Stimulated activated CD4-positive, alpha-beta T cell treated with anti-CD3 and anti-CD28 coated beads, Interleukin-4, amount 100 ng/mL, for 1 hour (primary cell): ENCODE measurements at regions not wholly inside any gene's neighbourhood (a gene's known extent, or its start where the extent isn't known, plus 50 kb on each side); places are given as distances from the start of the nearest gene placed in this dataset.

Experiments used
- DNase-seq: peaks from one replicate; pipeline ENCODE4 v3.0.0-alpha.2; 2020

- DNase-seq = no peak
Observed at GRCh38 chr3:182234881-182235280, 523.2 kb downstream of the SOX2 start.

DNA sequence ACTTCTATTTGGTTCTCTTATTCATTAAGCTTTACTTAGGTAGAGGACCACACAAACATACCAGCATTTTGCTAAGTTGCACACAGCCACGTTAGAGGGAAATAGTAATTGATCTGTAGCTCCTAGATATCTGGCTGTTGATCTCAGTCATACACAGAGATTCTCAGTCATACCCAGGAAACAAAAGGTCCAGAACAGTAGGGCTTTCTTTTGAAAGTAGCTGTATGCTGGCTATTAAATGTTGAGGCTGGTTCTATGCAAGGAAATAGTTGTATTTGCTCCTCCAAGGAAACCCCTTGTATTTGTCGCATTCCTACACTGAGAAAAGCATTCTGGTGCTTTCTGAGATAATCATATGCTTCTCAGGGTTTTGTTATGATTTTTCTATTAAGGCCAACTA is 523.8 kb downstream of the SOX2 start:
- DNase-seq = no peak

- no peak for DNase-seq
Observed at GRCh38 chr3:182238126-182238525, 526.4 kb downstream of the SOX2 start.

DNA sequence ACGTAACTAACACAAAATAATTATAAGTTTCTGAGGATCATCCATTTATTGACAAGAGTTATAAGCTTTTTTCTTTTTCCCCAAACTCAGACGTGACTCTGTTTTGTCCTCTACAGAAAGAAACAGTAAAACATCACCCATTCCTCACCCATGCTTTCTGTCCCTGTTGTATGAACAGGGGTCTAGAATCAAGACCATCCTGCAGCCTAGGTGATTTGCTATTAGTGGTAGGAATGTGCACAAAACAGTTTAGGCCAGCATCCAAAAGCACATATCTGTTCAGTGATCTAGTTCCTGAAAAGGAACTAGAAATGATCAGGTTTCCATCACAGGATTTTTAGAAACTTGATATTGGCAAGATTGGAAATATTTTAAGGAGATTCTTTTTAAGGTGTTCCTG is 527.6 kb downstream of the SOX2 start:
- no peak for DNase-seq

DNA sequence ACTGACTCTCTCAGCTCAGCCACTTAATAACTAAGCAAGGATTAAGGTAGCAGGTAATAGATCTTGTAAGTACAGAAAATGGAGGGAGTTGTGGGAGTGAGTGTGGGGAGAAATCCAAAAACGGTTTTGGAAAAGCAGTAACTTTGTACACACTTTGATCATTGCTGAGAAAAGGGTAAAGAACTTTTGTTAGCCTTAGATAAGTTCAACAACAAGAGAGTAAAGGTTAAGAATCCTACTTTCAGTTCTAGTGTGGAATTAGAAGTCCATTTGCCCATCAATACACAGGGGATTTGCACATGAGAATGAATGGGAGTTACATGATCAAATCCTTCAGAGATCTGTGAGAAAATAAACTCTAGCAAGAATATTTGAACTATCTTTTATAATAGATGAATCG is 528.7 kb downstream of the SOX2 start:
- no peak for DNase-seq

GRCh38 chr3:182241196-182241765 is 529.6 kb downstream of the SOX2 start:
- no peak for DNase-seq

DNA sequence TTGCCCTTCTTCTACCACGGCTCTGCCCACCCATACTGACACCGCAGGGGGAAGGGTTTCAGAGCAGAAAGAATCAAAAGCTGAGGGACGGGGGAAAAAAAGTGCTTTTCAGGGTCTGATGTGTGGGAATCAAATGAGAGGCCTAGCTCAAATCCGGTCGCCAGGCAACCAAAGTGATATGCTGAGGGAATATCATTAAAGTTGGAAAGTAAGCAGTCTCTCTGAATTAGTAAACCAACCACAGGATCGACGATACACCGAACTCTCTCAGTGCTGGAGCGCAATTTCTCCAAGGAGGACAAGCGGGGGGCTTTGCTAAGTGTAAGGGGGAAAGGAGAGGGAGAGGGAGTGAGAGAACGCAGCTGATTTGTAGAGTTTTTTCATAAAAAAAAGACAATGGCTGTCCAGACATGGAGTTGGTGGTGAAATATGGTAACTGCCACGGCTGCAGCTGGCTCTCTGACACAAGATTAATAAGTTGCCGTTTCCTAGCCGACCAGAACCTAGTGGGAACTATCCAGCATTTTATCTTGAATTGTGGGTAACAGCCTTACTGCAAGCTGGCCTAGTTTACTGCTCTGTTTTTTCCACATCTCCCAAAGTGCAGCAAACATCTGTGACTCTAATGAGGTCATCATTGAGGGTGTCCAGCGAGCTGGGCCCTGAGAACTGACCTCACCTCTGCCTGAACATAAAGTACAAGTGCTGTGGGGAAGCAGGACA is 530.2 kb downstream of the SOX2 start:
- DNase-seq = no peak

DNA sequence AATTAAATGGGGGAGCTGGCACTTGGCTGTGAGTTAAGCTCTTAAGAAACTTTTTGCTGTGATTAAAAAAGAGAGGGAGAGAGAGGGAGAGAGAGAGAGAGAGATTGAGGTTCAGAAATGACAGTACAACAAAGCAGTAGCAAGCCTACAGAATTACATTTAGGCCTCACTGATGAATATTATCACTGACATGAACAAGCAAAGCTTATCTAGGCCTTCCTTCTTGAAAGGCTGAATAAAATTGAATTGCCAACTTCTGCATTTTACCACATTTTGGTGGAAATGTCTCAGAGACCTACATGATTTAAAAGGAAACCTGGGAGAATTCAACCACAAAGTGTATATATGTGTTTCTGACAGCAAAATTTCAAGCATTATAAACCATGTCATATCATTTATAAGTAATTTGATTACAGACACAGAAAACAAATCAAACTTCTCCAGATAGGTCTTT is 530.8 kb downstream of the SOX2 start:
- no peak for DNase-seq

GRCh38 chr3:182243625-182244024 is 531.9 kb downstream of the SOX2 start:
- no peak for DNase-seq

- DNase-seq = no peak
Observed at GRCh38 chr3:182244222-182244971, 532.7 kb downstream of the SOX2 start.

GRCh38 chr3:182245059-182245458 is 533.3 kb downstream of the SOX2 start:
- DNase-seq = no peak

GRCh38 chr3:182246870-182247269 is 535.1 kb downstream of the SOX2 start:
- no peak for DNase-seq

DNA sequence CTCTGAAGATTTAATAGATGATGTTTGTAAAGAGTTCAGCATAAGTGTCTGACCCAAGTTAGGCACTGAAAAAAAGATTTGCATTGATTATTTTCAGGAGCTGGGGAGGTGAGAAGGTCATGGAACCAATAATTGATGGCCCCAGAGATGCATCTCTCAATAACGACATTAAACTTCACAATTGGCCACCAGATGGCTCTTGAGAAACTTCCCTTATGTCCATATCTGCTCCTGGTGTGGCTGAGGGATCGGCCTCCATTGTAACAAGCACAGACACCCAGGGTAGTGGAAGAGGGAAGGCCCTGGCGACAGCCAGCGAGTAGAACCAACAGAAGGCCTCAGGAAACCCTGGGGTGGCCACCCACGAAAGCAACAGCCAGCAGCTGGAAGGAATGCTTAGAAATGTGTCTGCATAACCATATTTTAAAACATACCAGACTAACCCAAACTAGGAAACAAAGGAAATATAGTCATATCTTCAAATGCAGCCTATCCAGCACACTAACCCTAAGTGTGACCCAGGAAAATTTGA is 536.7 kb downstream of the SOX2 start:
- DNase-seq = no peak

DNA sequence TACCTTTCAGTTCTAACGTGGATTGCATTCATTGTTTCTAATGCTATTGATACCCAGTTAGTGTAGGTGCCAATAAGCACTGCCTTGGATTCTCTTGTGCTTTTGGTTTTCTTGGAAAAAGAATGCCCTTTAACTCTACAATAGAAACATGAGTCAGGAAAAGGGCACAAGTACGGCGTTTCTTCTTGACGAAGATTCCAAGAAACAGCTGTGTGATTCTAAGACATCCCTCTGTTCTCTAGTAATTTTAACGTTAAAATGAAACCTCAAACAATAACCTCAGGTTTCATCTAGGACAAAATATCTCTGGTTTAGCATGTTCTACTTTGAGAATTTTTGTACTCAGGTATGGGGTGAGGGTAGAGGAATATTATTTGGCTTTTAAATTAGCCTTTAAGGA is 540.5 kb upstream of the ATP11B start:
- DNase-seq = no peak

GRCh38 chr3:182255158-182255557 is 538.1 kb upstream of the ATP11B start:
- DNase-seq = no peak

DNA sequence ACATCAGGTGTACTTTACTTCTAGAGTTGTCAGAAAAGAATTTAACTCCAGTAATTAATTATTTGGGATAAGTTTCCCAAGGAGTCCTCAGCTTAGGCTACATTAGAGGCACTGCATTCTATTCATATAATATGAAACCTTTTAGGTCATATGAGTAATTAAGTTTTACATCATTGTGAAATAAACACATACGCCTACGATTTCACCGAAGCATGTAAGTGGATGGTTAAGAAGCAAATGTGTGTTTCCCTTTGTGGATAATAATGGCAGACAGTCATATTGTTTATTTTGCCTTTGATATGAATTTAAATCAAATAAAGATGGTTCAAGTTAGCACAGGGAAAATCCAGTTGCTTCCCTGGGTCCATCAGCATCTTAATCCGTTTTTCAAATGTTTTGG is 535.9 kb upstream of the ATP11B start:
- no peak for DNase-seq

DNA sequence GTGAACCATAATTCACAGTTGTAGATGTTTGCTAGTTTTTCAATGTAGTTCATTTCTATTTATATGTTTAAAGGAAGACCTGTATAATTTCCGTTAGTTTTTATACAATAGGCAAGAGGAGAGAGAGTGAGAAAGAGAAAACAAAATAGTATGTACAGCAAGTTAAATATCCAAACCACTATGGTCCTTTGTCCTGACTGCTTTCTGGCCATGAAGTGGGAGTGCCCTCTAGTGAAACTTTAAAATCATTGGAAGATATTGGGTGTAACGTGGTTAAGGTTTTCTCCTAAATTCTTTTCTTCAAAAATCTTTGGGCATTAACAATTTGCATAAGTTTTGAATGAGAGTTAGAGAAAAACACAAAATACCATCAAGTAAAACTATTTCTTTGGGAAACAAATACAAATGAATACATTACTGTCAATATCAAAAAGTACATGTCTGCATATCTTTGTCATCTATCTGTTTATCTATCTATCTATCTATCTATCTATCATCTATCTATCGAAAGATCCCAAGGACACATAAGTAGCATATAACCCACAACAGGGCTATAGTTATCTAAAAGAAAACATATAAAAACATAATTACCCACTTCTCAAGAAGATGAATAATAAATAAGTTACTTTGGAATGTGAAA is 534.6 kb upstream of the ATP11B start:
- no peak for DNase-seq

DNA sequence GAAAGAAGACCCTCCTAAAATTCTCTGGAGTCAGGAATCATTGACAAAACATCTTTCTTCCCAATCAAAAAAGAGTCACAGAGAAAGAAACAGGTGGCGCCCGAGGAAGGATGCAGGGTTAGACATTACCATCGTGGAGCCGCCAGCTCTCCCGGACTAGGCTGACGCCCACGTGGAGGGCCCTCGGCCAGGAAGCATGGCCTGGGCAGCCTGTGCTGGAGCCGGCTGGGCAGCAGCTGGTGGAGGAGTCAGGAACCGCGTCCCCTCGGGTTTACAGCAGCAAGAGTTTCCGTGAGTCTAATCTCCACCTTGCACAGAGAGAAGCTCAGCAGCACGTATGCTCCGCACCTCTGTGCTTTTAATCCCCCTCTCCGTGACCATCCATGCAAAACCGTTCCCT is 533.7 kb upstream of the ATP11B start:
- DNase-seq = no peak

- no peak for DNase-seq
Observed at GRCh38 chr3:182261041-182261440, 532.3 kb upstream of the ATP11B start.

GRCh38 chr3:182268711-182269110 is 524.6 kb upstream of the ATP11B start:
- DNase-seq = no peak

- no peak for DNase-seq
Observed at GRCh38 chr3:182276512-182276911, 516.8 kb upstream of the ATP11B start.

GRCh38 chr3:182284793-182285192 is 508.5 kb upstream of the ATP11B start:
- DNase-seq = no peak

DNA sequence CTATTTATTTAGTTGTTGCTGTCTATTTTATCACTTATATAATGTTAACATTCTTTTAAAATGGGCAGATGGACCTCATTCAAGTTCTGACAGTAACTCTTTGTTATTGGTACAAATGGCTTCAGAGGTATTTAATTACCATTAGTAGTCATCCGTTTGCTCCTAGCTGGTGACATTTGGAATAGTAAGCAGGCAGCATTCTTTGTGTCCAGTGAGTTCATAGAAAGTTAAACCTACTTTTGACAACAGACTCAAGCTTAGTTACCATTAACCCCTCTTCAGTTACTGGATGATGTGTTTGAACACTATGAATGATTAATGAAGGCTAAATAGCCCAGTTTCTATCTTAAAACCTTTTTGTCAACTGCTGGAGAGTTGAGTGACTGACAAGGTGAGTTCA is 500.7 kb upstream of the ATP11B start:
- DNase-seq = no peak
